ENCODE measurements at regions not wholly inside any gene's neighbourhood (a gene's known extent, or its start where the extent isn't known, plus 50 kb on each side); places are given as distances from the start of the nearest gene placed in this dataset.

GRCh38 chr10:105827133-105827532 is 1186.0 kb downstream of the SORCS3 start:
- Histone ChIP-seq H3K4me2 (no peak overlapping the region), H3K4me3 (no peak overlapping the region), H3K27ac (no peak overlapping the region), H3K9me3 (no peaks in the 10 kb centered on the region), H3K4me1 (no peaks in the 10 kb centered on the region)
- no peak for FAIRE-seq
- ChIA-PET POLR2A (no interaction called here), CTCF (no interaction called here)
- WGBS (ENCODE audit: missing lambda C conversion rate), result 5% methylated on average over 1 of the region's 1 CpG
- TF ChIP-seq PHF8 (IDR thresholded peaks at IDR 0.05; ENCODE audit: borderline replicate concordance, low read depth), result no peak
- no peak for ATAC-seq
- DNase-seq (ENCODE audit: low read depth in 1 of 2, low spot score in 1 of 2), result no peak

GRCh38 chr10:105807935-105808587 is 1167.0 kb downstream of the SORCS3 start:
- Histone ChIP-seq H3K9me3 (no peaks in the 10 kb centered on the region), H3K4me1 (no peaks in the 10 kb centered on the region), H3K27ac (no peak overlapping the region), H3K4me3 (no peak overlapping the region), H3K4me2 (no peak overlapping the region)
- POLR2A ChIA-PET, result no interaction called here
- FAIRE-seq (no peak), DNase-seq (ENCODE audit: low read depth in 1 of 2, low spot score in 1 of 2) (no peak), ATAC-seq (no peak)
- CTCF ChIA-PET, result no interaction called here
- WGBS (ENCODE audit: missing lambda C conversion rate), result 14% methylated on average over 8 of the region's 8 CpGs
- TF ChIP-seq SMC3 (IDR thresholded peaks at IDR 0.05), result no peak
- TF ChIP-seq RNF2 (IDR thresholded peaks at IDR 0.05; ENCODE audit: borderline replicate concordance, low read depth), result no peak
- TF ChIP-seq ZSCAN20 (CRISPR knock-in tag; IDR thresholded peaks at IDR 0.05), result no peak
- no peak for TF ChIP-seq FOXS1 (CRISPR knock-in tag; IDR thresholded peaks at IDR 0.05)
- TF ChIP-seq JUNB (IDR thresholded peaks at IDR 0.05), result no peak
- no peak for TF ChIP-seq KDM1A (IDR thresholded peaks at IDR 0.05; ENCODE audit: low read depth)
- TF ChIP-seq FOSL2 (IDR thresholded peaks at IDR 0.05), result no peak
- no peak for TF ChIP-seq FOSL2 (CRISPR knock-in tag; IDR thresholded peaks at IDR 0.05)
- TF ChIP-seq POLR2A (IDR thresholded peaks at IDR 0.05; ENCODE audit: low read length), result no peak

- no peak for FAIRE-seq
- no peak for ATAC-seq
- no peak overlapping the region for H3K4me3 ChIP-seq
- H3K4me2 ChIP-seq, result no peak overlapping the region
- ChIA-PET POLR2A (no interaction called here), CTCF (no interaction called here)
- H3K9me3 ChIP-seq, result no peaks in the 10 kb centered on the region; the same call in 2 of the 3 replicates
- no peaks in the 10 kb centered on the region for H3K4me1 ChIP-seq
- WGBS (ENCODE audit: missing lambda C conversion rate), result 6% methylated on average over 2 of the region's 2 CpGs
- DNase-seq (ENCODE audit: low read depth in 1 of 2, low spot score in 1 of 2), result no peak
- no peak overlapping the region for H3K27ac ChIP-seq
- TF ChIP-seq SREBF2 (IDR thresholded peaks at IDR 0.05), result no peak
Measured at GRCh38 chr10:105803206-105803605, 1162.1 kb downstream of the SORCS3 start.

- TF ChIP-seq GATA3 (IDR thresholded peaks at IDR 0.05; ENCODE audit: borderline replicate concordance), result no peak
- no peak for TF ChIP-seq FOXS1 (CRISPR knock-in tag; IDR thresholded peaks at IDR 0.05)
- no peak for TF ChIP-seq TP53 (CRISPR knock-in tag; IDR thresholded peaks at IDR 0.05)
- TF ChIP-seq KDM1A (IDR thresholded peaks at IDR 0.05; ENCODE audit: low read depth), result no peak
- TF ChIP-seq KDM5A (IDR thresholded peaks at IDR 0.05), result no peak
- no peak for TF ChIP-seq EP300 (IDR thresholded peaks at IDR 0.05)
- TF ChIP-seq, protein P1, sequence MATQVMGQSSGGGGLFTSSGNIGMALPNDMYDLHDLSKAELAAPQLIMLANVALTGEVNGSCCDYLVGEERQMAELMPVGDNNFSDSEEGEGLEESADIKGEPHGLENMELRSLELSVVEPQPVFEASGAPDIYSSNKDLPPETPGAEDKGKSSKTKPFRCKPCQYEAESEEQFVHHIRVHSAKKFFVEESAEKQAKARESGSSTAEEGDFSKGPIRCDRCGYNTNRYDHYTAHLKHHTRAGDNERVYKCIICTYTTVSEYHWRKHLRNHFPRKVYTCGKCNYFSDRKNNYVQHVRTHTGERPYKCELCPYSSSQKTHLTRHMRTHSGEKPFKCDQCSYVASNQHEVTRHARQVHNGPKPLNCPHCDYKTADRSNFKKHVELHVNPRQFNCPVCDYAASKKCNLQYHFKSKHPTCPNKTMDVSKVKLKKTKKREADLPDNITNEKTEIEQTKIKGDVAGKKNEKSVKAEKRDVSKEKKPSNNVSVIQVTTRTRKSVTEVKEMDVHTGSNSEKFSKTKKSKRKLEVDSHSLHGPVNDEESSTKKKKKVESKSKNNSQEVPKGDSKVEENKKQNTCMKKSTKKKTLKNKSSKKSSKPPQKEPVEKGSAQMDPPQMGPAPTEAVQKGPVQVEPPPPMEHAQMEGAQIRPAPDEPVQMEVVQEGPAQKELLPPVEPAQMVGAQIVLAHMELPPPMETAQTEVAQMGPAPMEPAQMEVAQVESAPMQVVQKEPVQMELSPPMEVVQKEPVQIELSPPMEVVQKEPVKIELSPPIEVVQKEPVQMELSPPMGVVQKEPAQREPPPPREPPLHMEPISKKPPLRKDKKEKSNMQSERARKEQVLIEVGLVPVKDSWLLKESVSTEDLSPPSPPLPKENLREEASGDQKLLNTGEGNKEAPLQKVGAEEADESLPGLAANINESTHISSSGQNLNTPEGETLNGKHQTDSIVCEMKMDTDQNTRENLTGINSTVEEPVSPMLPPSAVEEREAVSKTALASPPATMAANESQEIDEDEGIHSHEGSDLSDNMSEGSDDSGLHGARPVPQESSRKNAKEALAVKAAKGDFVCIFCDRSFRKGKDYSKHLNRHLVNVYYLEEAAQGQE (IDR thresholded peaks at IDR 0.05), result no peak
- no peak for TF ChIP-seq BCL3 (IDR thresholded peaks at IDR 0.05)
- ATAC-seq (no peak), FAIRE-seq (no peak), DNase-seq (ENCODE audit: low read depth in 1 of 2, low spot score in 1 of 2) (no peak)
- no peaks in the 10 kb centered on the region for H3K4me1 ChIP-seq
- H3K4me3 ChIP-seq, result no peak overlapping the region
- H3K4me2 ChIP-seq, result no peak overlapping the region
- H3K9me3 ChIP-seq, result no peaks in the 10 kb centered on the region; the same call in 2 of the 3 replicates
- CTCF ChIA-PET, result no interaction called here
- H3K27ac ChIP-seq, result no peak overlapping the region
- POLR2A ChIA-PET, result no interaction called here
- WGBS (ENCODE audit: missing lambda C conversion rate), result 0% methylated on average over 1 of the region's 1 CpG
Measured at GRCh38 chr10:105800641-105801040, 1159.6 kb downstream of the SORCS3 start.
